ENCODE measurements at regions not wholly inside any gene's neighbourhood (a gene's known extent, or its start where the extent isn't known, plus 50 kb on each side); places are given as distances from the start of the nearest gene placed in this dataset.

DNA sequence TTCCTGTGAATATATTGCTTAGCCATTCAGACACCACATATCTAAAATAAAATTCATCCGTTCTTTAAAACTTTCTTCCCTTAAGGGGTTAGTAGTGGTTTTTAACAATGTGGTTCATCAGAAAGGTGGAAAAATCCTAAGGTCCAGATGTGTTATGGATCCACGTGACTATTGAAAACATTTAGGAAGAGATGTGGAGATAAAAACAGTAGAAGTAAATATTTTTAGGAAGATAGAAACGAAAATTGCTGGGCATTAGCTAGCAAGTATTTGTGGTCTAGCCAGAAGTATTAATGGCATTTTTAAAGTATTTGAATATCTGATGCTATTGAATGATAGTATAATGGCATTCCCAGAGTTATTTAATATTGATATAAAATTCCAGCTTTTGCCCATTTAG, 180.8 kb downstream of the LTN1 start:
- TF ChIP-seq POLR2A (IDR thresholded peaks at IDR 0.05; ENCODE audit: low read length) (no peak), GATA1 (IDR thresholded peaks at IDR 0.05; ENCODE audit: low read depth, low read length) (no peak)
